H9 (cell line): ENCODE measurements at regions not wholly inside any gene's neighbourhood (a gene's known extent, or its start where the extent isn't known, plus 50 kb on each side); places are given as distances from the start of the nearest gene placed in this dataset.

Experiments used
- DNase-seq: peaks from one replicate; pipeline ENCODE4 v3.0.0-alpha.2; 2017
- H2AFZ ChIP-seq: one replicate; pipeline ENCODE4 v1.6.1; 2013; ENCODE audit warnings: mild to moderate bottlenecking, low read length, control low read depth, moderate library complexity
- H2AK5ac ChIP-seq: 2 replicates; pipeline ENCODE4 v1.6.1; 2013; ENCODE audit warnings: low read length, control low read depth, mixed read lengths; ENCODE audit not compliant: insufficient read length
- H2BK120ac ChIP-seq: one replicate; pipeline ENCODE4 v1.6.1; 2013; ENCODE audit warnings: low read depth, mild to moderate bottlenecking, low read length, control low read depth, inconsistent platforms; ENCODE audit not compliant: poor library complexity, severe bottlenecking
- H2BK12ac ChIP-seq: 2 replicates; pipeline ENCODE4 v1.6.1; 2013; ENCODE audit warnings: low read length, control low read depth, mixed read lengths, low read depth; ENCODE audit not compliant: insufficient read length
- H2BK15ac ChIP-seq: 2 replicates; pipeline ENCODE4 v1.6.1; 2013; ENCODE audit warnings: low read depth, low read length, control low read depth
- H2BK20ac ChIP-seq: one replicate; pipeline ENCODE4 v1.6.1; 2013; ENCODE audit warnings: low read depth, mild to moderate bottlenecking, low read length, control low read depth, inconsistent platforms; ENCODE audit not compliant: poor library complexity, severe bottlenecking
- H2BK5ac ChIP-seq: 2 replicates; pipeline ENCODE4 v1.6.1; 2013; ENCODE audit warnings: low read length, control low read depth, mixed read lengths; ENCODE audit not compliant: insufficient read length
- H3K14ac ChIP-seq: 2 replicates; pipeline ENCODE4 v1.6.1; 2013; ENCODE audit warnings: low read length, control low read depth; ENCODE audit not compliant: insufficient read depth
- H3K18ac ChIP-seq: 2 replicates; pipeline ENCODE4 v1.6.1; 2013; ENCODE audit warnings: low read depth, mild to moderate bottlenecking, mixed read lengths, low read length, control low read depth; ENCODE audit not compliant: insufficient read length
- H3K23ac ChIP-seq: 2 replicates; pipeline ENCODE4 v1.6.1; 2013; ENCODE audit warnings: low read length, control low read depth, mixed read lengths, low read depth; ENCODE audit not compliant: insufficient read length
- H3K23me2 ChIP-seq: 2 replicates; pipeline ENCODE4 v1.6.1; 2013; ENCODE audit warnings: low read depth, mild to moderate bottlenecking, mixed read lengths, low read length, control low read depth; ENCODE audit not compliant: insufficient read length, poor library complexity, severe bottlenecking
- H3K27ac ChIP-seq: 2 replicates; pipeline ENCODE4 v1.5.1; 2013; ENCODE audit warnings: low read length, control low read depth, mixed read lengths, low read depth; ENCODE audit not compliant: insufficient read length
- H3K27me3 ChIP-seq: 2 replicates; pipeline ENCODE4 v1.6.1; 2013; ENCODE audit warnings: low read length, control low read depth, inconsistent platforms; ENCODE audit not compliant: insufficient read depth
- H3K4ac ChIP-seq: 2 replicates; pipeline ENCODE4 v1.6.1; 2013; ENCODE audit warnings: low read depth, mild to moderate bottlenecking, control low read depth, inconsistent platforms, low read length, moderate library complexity
- H3K4me1 ChIP-seq: 2 replicates; pipeline ENCODE4 v1.6.1; 2013; ENCODE audit warnings: low read length, control low read depth, inconsistent platforms; ENCODE audit not compliant: insufficient read depth
- H3K4me2 ChIP-seq: 2 replicates; pipeline ENCODE4 v1.6.1; 2013; ENCODE audit warnings: low read length, control low read depth, mixed read lengths; ENCODE audit not compliant: insufficient read length, insufficient read depth
- H3K56ac ChIP-seq: 2 replicates; pipeline ENCODE4 v1.6.1; 2013; ENCODE audit warnings: low read depth, mild to moderate bottlenecking, mixed read lengths, low read length, control low read depth; ENCODE audit not compliant: insufficient read length
- H3K79me1 ChIP-seq: 2 replicates; pipeline ENCODE4 v1.6.1; 2013; ENCODE audit warnings: low read depth, mild to moderate bottlenecking, moderate library complexity, low read length, control low read depth, inconsistent platforms; ENCODE audit not compliant: insufficient read depth, poor library complexity, severe bottlenecking
- H3K79me2 ChIP-seq: 2 replicates; pipeline ENCODE4 v1.6.1; 2013; ENCODE audit warnings: low read length, control low read depth, inconsistent platforms; ENCODE audit not compliant: insufficient read depth
- H3K9ac ChIP-seq: 2 replicates; pipeline ENCODE4 v1.6.1; 2013; ENCODE audit warnings: low read length, control low read depth, mixed read lengths; ENCODE audit not compliant: insufficient read length; ENCODE audit errors: extremely low read depth
- H3K9me3 ChIP-seq: one replicate; pipeline ENCODE4 v1.6.1; 2013; ENCODE audit warnings: low read depth, low read length, inconsistent platforms; ENCODE audit not compliant: control insufficient read depth
- H3T11ph ChIP-seq: one replicate; pipeline ENCODE4 v1.6.1; 2013; ENCODE audit warnings: mild to moderate bottlenecking, low read length, control low read depth, inconsistent platforms
- H4K20me1 ChIP-seq: one replicate; pipeline ENCODE4 v1.6.1; 2013; ENCODE audit not compliant: control insufficient read depth, insufficient read length, insufficient read depth
- H4K5ac ChIP-seq: 2 replicates; pipeline ENCODE4 v1.6.1; 2013; ENCODE audit warnings: low read depth, mild to moderate bottlenecking, mixed read lengths, low read length, control low read depth; ENCODE audit not compliant: insufficient read length
- H4K8ac ChIP-seq: replicated peaks from 2 replicates; pipeline ENCODE4 v1.6.1; 2013; ENCODE audit warnings: low read length, control low read depth, mixed read lengths, low read depth; ENCODE audit not compliant: insufficient read length
- H4K91ac ChIP-seq: 2 replicates; pipeline ENCODE4 v1.6.1; 2013; ENCODE audit warnings: low read depth, mild to moderate bottlenecking, moderate library complexity, mixed read lengths, low read length, control low read depth; ENCODE audit not compliant: insufficient read length
- H3K27ac Mint-ChIP-seq, 3 experiments: 2 replicates in 2 of 3; 3 replicates in 1 of 3; pipeline ENCODE4 v1.8.0; 2020 to 2021; ENCODE audit warnings: mixed read lengths in 3 of 3, mild to moderate bottlenecking in 1 of 3, moderate library complexity in 1 of 3
- H3K27me3 Mint-ChIP-seq: 2 replicates; pipeline ENCODE4 v1.8.0; 2021; ENCODE audit warnings: low read depth, mild to moderate bottlenecking, moderate library complexity, mixed read lengths
- H3K36me3 Mint-ChIP-seq, 3 experiments: 2 replicates in 2 of 3; 3 replicates in 1 of 3; pipeline ENCODE4 v1.8.0; 2020 to 2021; ENCODE audit warnings: low read depth in 3 of 3, mixed read lengths in 3 of 3; ENCODE audit not compliant: insufficient read depth in 1 of 3
- H3K4me1 Mint-ChIP-seq, 2 experiments: 2 replicates each; pipeline ENCODE4 v1.8.0; 2020; ENCODE audit warnings: mixed read lengths in 2 of 2
- H3K4me3 Mint-ChIP-seq, 2 experiments: 2 replicates in 1 of 2; 3 replicates in 1 of 2; pipeline ENCODE4 v1.8.0; 2020 to 2021; ENCODE audit warnings: mild to moderate bottlenecking in 2 of 2, mixed read lengths in 2 of 2, moderate library complexity in 1 of 2
- H3K9me3 Mint-ChIP-seq, 2 experiments: 2 replicates in 1 of 2; 3 replicates in 1 of 2; pipeline ENCODE4 v1.8.0; 2020; ENCODE audit warnings: mild to moderate bottlenecking in 2 of 2, mixed read lengths in 2 of 2, moderate library complexity in 1 of 2
- CTCF ChIP-seq: fragments of 200-600 bp; sonication (generic); conservative IDR thresholded peaks from 3 replicates; pipeline ENCODE4 v1.8.0; 2021; ENCODE audit warnings: antibody characterized with exemption, mild to moderate bottlenecking
- WGBS: extraction: QIAGEN DNeasy Blood & Tissue Kit; methylation state at CpG from one replicate; pipeline ENCODE4 v1.1.7; 2013; ENCODE audit warnings: missing lambda C conversion rate, low lambda C conversion rate, mixed read lengths; ENCODE audit not compliant: insufficient read length; ENCODE audit errors: extremely low coverage; 5-methylcytosine and 5-hydroxymethylcytosine counted together

- Mint-ChIP-seq H3K27ac (no peak overlapping the region), H3K9me3 (no peaks in the 10 kb centered on the region), H3K27me3 (no peaks in the 10 kb centered on the region), H3K4me1 (peaks cover 0 to 6% of the 10 kb centered on the region in 2 experiments; a peak in 1 of 4 replicates), H3K4me3 (no peak overlapping the region), H3K36me3 (no peaks in the 10 kb centered on the region)
- Histone ChIP-seq H2BK120ac (no peak overlapping the region), H4K20me1 (no peaks in the 10 kb centered on the region), H3K23ac (no peak overlapping the region), H4K8ac (no peak overlapping the region), H3K4me2 (no peak overlapping the region), H3K9me3 (no peaks in the 10 kb centered on the region), H3K27me3 (no peaks in the 10 kb centered on the region), H2BK20ac (no peak overlapping the region), H3K4ac (no peak overlapping the region), H2AK5ac (no peak overlapping the region), H4K91ac (no peak overlapping the region), H2BK12ac (no peak overlapping the region), H3K18ac (no peak overlapping the region), H3K79me2 (no peaks in the 10 kb centered on the region), H3K23me2 (no peaks in the 10 kb centered on the region), H3K56ac (no peak overlapping the region), H2AFZ (no peak overlapping the region), H2BK5ac (no peak overlapping the region), H3K79me1 (no peaks in the 10 kb centered on the region), H2BK15ac (no peak overlapping the region), H3K27ac (no peak overlapping the region), H3K14ac (no peak overlapping the region), H3K9ac (no peak overlapping the region), H4K5ac (no peak overlapping the region), H3K4me1 (no peaks in the 10 kb centered on the region), H3T11ph (no peak overlapping the region)
- no peak for TF ChIP-seq CTCF
- WGBS: no CpG with 5 or more reads among the region's 2 CpGs
- no peak for DNase-seq
These were observed 223.2 kb upstream of the TEX13C start for GRCh38 chrX:125096469-125096868.
